Neutrophil (primary cell): ENCODE measurements at regions not wholly inside any gene's neighbourhood (a gene's known extent, or its start where the extent isn't known, plus 50 kb on each side); places are given as distances from the start of the nearest gene placed in this dataset.

ENCODE experiments used
- H3K27ac ChIP-seq: fragments of 200-600 bp; sonication (generic); 2 replicates; pipeline ENCODE4 v1.5.1; 2016; ENCODE audit warnings: mild to moderate bottlenecking, moderate library complexity
- H3K27me3 ChIP-seq: fragments of 200-600 bp; sonication (generic); 2 replicates; pipeline ENCODE4 v1.6.0; 2016; ENCODE audit warnings: mild to moderate bottlenecking
- H3K36me3 ChIP-seq: fragments of 200-600 bp; sonication (generic); 2 replicates; pipeline ENCODE4 v1.5.1; 2017
- H3K4me1 ChIP-seq, 2 experiments: fragments of 200-600 bp in 1 of 2; sonication (generic) in 1 of 2; 1 replicate in 1 of 2; 2 replicates in 1 of 2; pipeline versions ENCODE4 v1.5.1 to v1.6.1; 2013 to 2016; ENCODE audit warnings: low read depth in 1 of 2, low read length in 1 of 2, mild to moderate bottlenecking in 1 of 2, moderate library complexity in 1 of 2; ENCODE audit not compliant: control insufficient read depth in 1 of 2, insufficient read depth in 1 of 2
- H3K4me3 ChIP-seq, 2 experiments: fragments of 200-600 bp in 1 of 2; sonication (generic) in 1 of 2; 1 replicate in 1 of 2; 2 replicates in 1 of 2; pipeline ENCODE4 v1.5.1; 2013 to 2016; ENCODE audit warnings: low read depth in 1 of 2, low read length in 1 of 2, mild to moderate bottlenecking in 1 of 2, moderate library complexity in 1 of 2
- H3K9me3 ChIP-seq: fragments of 200-600 bp; sonication (generic); 2 replicates; pipeline ENCODE4 v1.5.1; 2016
- CTCF ChIP-seq: fragments of 200-600 bp; sonication (generic); IDR thresholded peaks from 2 replicates; pipeline ENCODE4 v1.5.1; 2016; ENCODE audit warnings: antibody characterized with exemption

- Histone ChIP-seq H3K4me3 (no peak overlapping the region), H3K27me3 (peaks cover 33% of the 10 kb centered on the region), H3K4me1 (no peaks in the 10 kb centered on the region), H3K9me3 (no peaks in the 10 kb centered on the region), H3K27ac (no peak overlapping the region), H3K36me3 (no peaks in the 10 kb centered on the region)
- TF ChIP-seq CTCF = no peak
Measured at GRCh38 chr1:209232759-209233158, 350.8 kb upstream of the CAMK1G start.

GRCh38 chr1:209235166-209235565, 348.3 kb upstream of the CAMK1G start:
- H3K27ac ChIP-seq = no peak overlapping the region
- H3K9me3 ChIP-seq = no peaks in the 10 kb centered on the region
- H3K4me1 ChIP-seq = no peaks in the 10 kb centered on the region
- no peaks in the 10 kb centered on the region for H3K36me3 ChIP-seq
- peaks cover 26% of the 10 kb centered on the region for H3K27me3 ChIP-seq
- no peak for TF ChIP-seq CTCF
- no peak overlapping the region for H3K4me3 ChIP-seq

GRCh38 chr1:209238356-209238755, 345.2 kb upstream of the CAMK1G start:
- H3K27me3 ChIP-seq = no peaks in the 10 kb centered on the region
- H3K4me3 ChIP-seq = no peak overlapping the region
- TF ChIP-seq CTCF = no peak
- no peak overlapping the region for H3K27ac ChIP-seq
- no peaks in the 10 kb centered on the region for H3K4me1 ChIP-seq
- H3K9me3 ChIP-seq = no peaks in the 10 kb centered on the region
- no peaks in the 10 kb centered on the region for H3K36me3 ChIP-seq

- Histone ChIP-seq H3K27ac (no peak overlapping the region), H3K4me1 (no peaks in the 10 kb centered on the region), H3K36me3 (no peaks in the 10 kb centered on the region), H3K4me3 (no peak overlapping the region), H3K27me3 (no peaks in the 10 kb centered on the region), H3K9me3 (no peaks in the 10 kb centered on the region)
- TF ChIP-seq CTCF = no peak
Measured at GRCh38 chr1:209240351-209240750, 343.2 kb upstream of the CAMK1G start.

- Histone ChIP-seq H3K4me1 (no peaks in the 10 kb centered on the region), H3K4me3 (no peak overlapping the region), H3K27me3 (no peaks in the 10 kb centered on the region), H3K36me3 (no peaks in the 10 kb centered on the region), H3K27ac (no peak overlapping the region), H3K9me3 (no peaks in the 10 kb centered on the region)
- no peak for TF ChIP-seq CTCF
Measured at GRCh38 chr1:209241487-209241886, 342.0 kb upstream of the CAMK1G start.
